IMR-90 (cell line): ENCODE measurements at regions not wholly inside any gene's neighbourhood (a gene's known extent, or its start where the extent isn't known, plus 50 kb on each side); places are given as distances from the start of the nearest gene placed in this dataset.

Source experiments
- ATAC-seq: fragments of 200-7000 bp; cut with Tn5 transposase; 2 replicates; pipeline ENCODE4 v1.9.1; 2020; ENCODE audit warnings: low read depth, mild to moderate bottlenecking, moderate library complexity
- BruUV-seq: library from RNA; stranded (reverse); fragments of 400-500 nt; replicated peaks from 2 replicates; lab custom pipeline; 2021; lab: Mats Ljungman, UMichigan
- CTCF ChIA-PET: fragments of 300-600 bp; formaldehyde crosslinking; extraction: SDS; loops from one replicate; lab custom pipeline; 2021; ENCODE audit warnings: antibody characterized with exemption; lab: Yijun Ruan, JAX
- POLR2A ChIA-PET: fragments of 300-600 bp; sonication (Branson Sonifier 250); formaldehyde crosslinking; loops from one replicate; lab custom pipeline; 2022; ENCODE audit warnings: antibody characterized with exemption; ENCODE audit not compliant: unreplicated experiment; lab: Charles Lee
- DNase-seq: peaks from one replicate; pipeline ENCODE4 v3.0.0; 2013
- H2AFZ ChIP-seq: replicated peaks from 2 replicates; pipeline ENCODE3; 2013; ENCODE audit warnings: low read length, mild to moderate bottlenecking; ENCODE audit not compliant: poor library complexity
- H2AK5ac ChIP-seq: 2 replicates; pipeline ENCODE4 v1.6.1; 2013; ENCODE audit warnings: low read depth, low read length, inconsistent platforms
- H2AK9ac ChIP-seq: replicated peaks from 2 replicates; pipeline ENCODE3; 2013; ENCODE audit warnings: mild to moderate bottlenecking, low read depth, low read length, moderate library complexity; ENCODE audit not compliant: poor library complexity
- H2BK120ac ChIP-seq: 2 replicates; pipeline ENCODE4 v1.6.1; 2013; ENCODE audit warnings: low read depth, low read length, inconsistent platforms
- H2BK15ac ChIP-seq: 3 replicates; pipeline ENCODE4 v1.6.1; 2013; ENCODE audit warnings: low read depth, low read length, inconsistent platforms
- H2BK20ac ChIP-seq: 2 replicates; pipeline ENCODE4 v1.6.1; 2013; ENCODE audit warnings: low read depth, mild to moderate bottlenecking, inconsistent platforms, low read length, moderate library complexity
- H2BK5ac ChIP-seq: 2 replicates; pipeline ENCODE4 v1.6.1; 2013; ENCODE audit warnings: mild to moderate bottlenecking, low read depth, low read length, inconsistent platforms; ENCODE audit not compliant: poor library complexity, severe bottlenecking
- H3K14ac ChIP-seq: replicated peaks from 2 replicates; pipeline ENCODE4 v1.6.1; 2013; ENCODE audit warnings: low read depth, low read length, inconsistent platforms
- H3K18ac ChIP-seq: 2 replicates; pipeline ENCODE4 v1.6.1; 2013; ENCODE audit warnings: low read depth, low read length, control low read depth
- H3K23ac ChIP-seq: 2 replicates; pipeline ENCODE4 v1.6.1; 2013; ENCODE audit warnings: low read depth, low read length, inconsistent platforms
- H3K27ac ChIP-seq: 2 replicates; pipeline ENCODE4 v1.5.1; 2013; ENCODE audit warnings: mild to moderate bottlenecking, control low read depth, low read length; ENCODE audit not compliant: insufficient read depth
- H3K27me3 ChIP-seq: 2 replicates; pipeline ENCODE4 v1.6.1; 2013; ENCODE audit warnings: low read length; ENCODE audit not compliant: control insufficient read depth, insufficient read depth
- H3K36me3 ChIP-seq: 2 replicates; pipeline ENCODE4 v1.6.1; 2013; ENCODE audit warnings: low read length, mixed read lengths; ENCODE audit not compliant: control insufficient read depth, insufficient read depth
- H3K4ac ChIP-seq: 2 replicates; pipeline ENCODE4 v1.6.1; 2013; ENCODE audit warnings: low read depth, low read length, inconsistent platforms
- H3K4me1 ChIP-seq: 2 replicates; pipeline ENCODE4 v1.6.1; 2013; ENCODE audit warnings: low read length, mixed read lengths; ENCODE audit not compliant: control insufficient read depth, insufficient read depth
- H3K4me2 ChIP-seq: 2 replicates; pipeline ENCODE4 v1.6.1; 2013; ENCODE audit warnings: low read depth, mild to moderate bottlenecking, control low read depth, low read length, moderate library complexity
- H3K4me3 ChIP-seq: 2 replicates; pipeline ENCODE4 v1.5.1; 2013; ENCODE audit warnings: low read depth, mild to moderate bottlenecking, control low read depth, low read length, moderate library complexity; ENCODE audit not compliant: insufficient read depth
- H3K56ac ChIP-seq: 2 replicates; pipeline ENCODE4 v1.6.1; 2013; ENCODE audit warnings: low read length, inconsistent platforms; ENCODE audit not compliant: insufficient read depth; ENCODE audit errors: extremely low read depth
- H3K79me1 ChIP-seq, 2 experiments: 2 replicates each; pipeline ENCODE4 v1.6.1; 2013; ENCODE audit warnings: low read length in 2 of 2, inconsistent platforms in 1 of 2, low read depth in 1 of 2
- H3K9ac ChIP-seq: 2 replicates; pipeline ENCODE4 v1.6.1; 2013; ENCODE audit warnings: low read depth, low read length, control low read depth
- H3K9me1 ChIP-seq: 2 replicates; pipeline ENCODE4 v1.6.1; 2013; ENCODE audit warnings: low read length, inconsistent platforms; ENCODE audit not compliant: insufficient read depth
- H3K9me3 ChIP-seq: 2 replicates; pipeline ENCODE4 v1.6.1; 2013; ENCODE audit warnings: low read length; ENCODE audit not compliant: control insufficient read depth, insufficient read depth
- H4K20me1 ChIP-seq: 2 replicates; pipeline ENCODE4 v1.6.1; 2013; ENCODE audit warnings: low read length, inconsistent platforms; ENCODE audit not compliant: insufficient read depth
- H4K5ac ChIP-seq: 2 replicates; pipeline ENCODE4 v1.6.1; 2013; ENCODE audit warnings: mild to moderate bottlenecking, low read depth, low read length, control low read depth
- H4K8ac ChIP-seq, 2 experiments: 2 replicates each; pipeline ENCODE4 v1.6.1; 2013; ENCODE audit warnings: low read depth in 2 of 2, low read length in 2 of 2, control low read depth in 1 of 2, inconsistent platforms in 1 of 2
- H4K91ac ChIP-seq: 2 replicates; pipeline ENCODE4 v1.6.1; 2013; ENCODE audit warnings: low read depth, low read length, inconsistent platforms; ENCODE audit not compliant: insufficient read depth
- BHLHE40 ChIP-seq: fragments of 150-350 bp; IDR thresholded peaks from 2 replicates; pipeline ENCODE4 v1.6.1; 2016; ENCODE audit warnings: mild to moderate bottlenecking, low read depth, low read length
- MAFK ChIP-seq: IDR thresholded peaks from 2 replicates; pipeline ENCODE4 v1.6.1; 2012; ENCODE audit warnings: low read depth, low read length, improper control_type of control experiment
- MXI1 ChIP-seq: IDR thresholded peaks from 2 replicates; pipeline ENCODE4 v1.6.1; 2012; ENCODE audit warnings: low read depth, mild to moderate bottlenecking, low read length, moderate library complexity, borderline replicate concordance
- POLR2A ChIP-seq: IDR thresholded peaks from 2 replicates; pipeline ENCODE4 v1.6.1; 2012; ENCODE audit warnings: mild to moderate bottlenecking, low read depth, low read length
- RAD21 ChIP-seq: IDR thresholded peaks from 2 replicates; pipeline ENCODE4 v1.6.1; 2012; ENCODE audit warnings: low read length, improper control_type of control experiment
- WGBS, 2 experiments: methylation state at CpG; one replicate each; pipeline versions ENCODE4 v1.1.5 to v1.1.7; 2013; ENCODE audit warnings: missing lambda C conversion rate in 2 of 2; ENCODE audit not compliant: insufficient read length in 1 of 2; ENCODE audit errors: extremely low coverage in 2 of 2; 5-methylcytosine and 5-hydroxymethylcytosine counted together
- dilution Hi-C: fragments of 300-500 bp; cut with HindIII; formaldehyde crosslinking; loops from one replicate; pipeline ENCODE4 v1.14.3; 2018; ENCODE audit warnings: low sequenced_read_pairs; ENCODE audit not compliant: unreplicated experiment
- in situ Hi-C: fragments of 300-500 bp; cut with MboI; formaldehyde crosslinking; loops from 3 replicates; pipeline ENCODE4 v1.14.3; 2019; ENCODE audit warnings: low sequenced_read_pairs, inconsistent platforms, mixed read lengths
- intact Hi-C: fragments of 100-400 bp; cut with micrococcal nuclease; formaldehyde crosslinking; loops from 2 replicates; pipeline ENCODE4 v1.10.0; 2022

DNA sequence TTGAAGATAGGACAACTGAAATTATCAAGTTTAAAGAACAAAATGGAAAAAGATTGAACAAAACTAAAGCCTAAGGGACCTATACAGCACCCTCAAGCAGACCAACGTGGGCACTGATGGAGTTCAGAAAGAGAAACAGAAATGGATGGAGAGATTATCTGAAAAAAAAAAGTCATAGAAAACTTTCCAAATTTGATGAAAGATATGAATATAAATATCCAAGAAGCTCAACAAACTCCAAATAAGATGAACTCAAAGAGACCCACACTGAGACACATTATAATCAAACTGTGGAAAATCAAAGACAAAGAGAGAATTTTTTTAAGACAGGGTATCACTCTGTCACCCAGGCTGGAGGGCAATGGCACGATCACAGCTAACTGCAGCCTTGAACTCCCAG is 128.6 kb upstream of the PUM3 start:
- Histone ChIP-seq H2AFZ (no peak overlapping the region), H3K9ac (no peak overlapping the region), H3K79me1 (no peaks in the 10 kb centered on the region), H3K4me1 (no peaks in the 10 kb centered on the region), H2BK20ac (no peak overlapping the region), H2BK15ac (no peak overlapping the region), H3K18ac (no peak overlapping the region), H2AK9ac (no peak overlapping the region), H3K4ac (no peak overlapping the region), H3K9me1 (no peaks in the 10 kb centered on the region), H3K56ac (no peak overlapping the region), H3K9me3 (no peaks in the 10 kb centered on the region), H4K5ac (no peak overlapping the region), H3K23ac (no peak overlapping the region), H2BK5ac (no peak overlapping the region), H3K4me3 (no peak overlapping the region), H3K27ac (no peak overlapping the region), H4K8ac (no peak overlapping the region), H2AK5ac (no peak overlapping the region), H3K14ac (no peak overlapping the region), H4K91ac (no peak overlapping the region), H3K27me3 (no peaks in the 10 kb centered on the region), H3K4me2 (no peak overlapping the region), H4K20me1 (no peaks in the 10 kb centered on the region), H2BK120ac (no peak overlapping the region), H3K36me3 (no peaks in the 10 kb centered on the region)
- BruUV-seq, result no TSS peak
- DNase-seq (no peak), ATAC-seq (no peak)
- no peak for TF ChIP-seq MXI1
- no peak for TF ChIP-seq BHLHE40
- TF ChIP-seq RAD21, result no peak
- no peak for TF ChIP-seq MAFK
- no peak for TF ChIP-seq POLR2A
- CTCF ChIA-PET, result interaction anchor here (0.6 kb wide), 1 partner anchor 40 kb away, joined by 3 read pairs; no protein-coding TSS in a partner anchor
- dilution Hi-C loops, result no loop called here
- intact Hi-C loops, result no loop called here
- POLR2A ChIA-PET, result no interaction called here
- WGBS, 2 experiments, result no CpG with 5 or more reads among the region's 2 CpGs
- in situ Hi-C loops, result loop anchor here (25.0 kb wide), 1 partner anchor 90 kb away; no protein-coding TSS in a partner anchor
